Stimulated activated naive CD4-positive, alpha-beta T cell treated with Interleukin-2 at 50 U/mL for 16 hours (primary cell): ENCODE measurements at regions not wholly inside any gene's neighbourhood (a gene's known extent, or its start where the extent isn't known, plus 50 kb on each side); places are given as distances from the start of the nearest gene placed in this dataset.
"Not testable (repeated sequence)": the region's sequence is repeated elsewhere in the genome, so short reads cannot be mapped to it uniquely, and the experiment has no call there.

Experiments
- DNase-seq: peaks from one replicate; lab custom pipeline; 2025; lab: John Stamatoyannopoulos, UW

DNA sequence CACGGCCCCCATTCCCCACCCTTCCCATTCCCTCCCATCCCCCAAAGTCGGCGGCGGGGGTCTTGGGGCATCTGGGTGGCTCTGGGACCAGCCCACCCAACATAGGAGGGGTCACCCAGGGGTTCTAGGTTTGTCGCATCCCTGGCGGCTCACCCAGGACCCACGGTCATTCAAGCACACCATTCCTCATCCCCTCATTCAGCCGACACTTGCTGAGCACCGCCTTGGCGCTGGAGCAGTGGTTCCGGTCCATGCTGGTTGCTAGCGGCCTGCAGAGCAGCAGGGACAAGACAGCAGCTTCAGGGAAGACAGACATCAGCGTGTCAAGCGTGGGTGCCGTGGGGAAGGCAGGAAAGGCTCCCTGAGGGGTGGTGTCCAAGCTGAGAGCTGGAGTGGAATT lies 50.5 kb upstream of the OTOS start:
- no peak for DNase-seq

DNA sequence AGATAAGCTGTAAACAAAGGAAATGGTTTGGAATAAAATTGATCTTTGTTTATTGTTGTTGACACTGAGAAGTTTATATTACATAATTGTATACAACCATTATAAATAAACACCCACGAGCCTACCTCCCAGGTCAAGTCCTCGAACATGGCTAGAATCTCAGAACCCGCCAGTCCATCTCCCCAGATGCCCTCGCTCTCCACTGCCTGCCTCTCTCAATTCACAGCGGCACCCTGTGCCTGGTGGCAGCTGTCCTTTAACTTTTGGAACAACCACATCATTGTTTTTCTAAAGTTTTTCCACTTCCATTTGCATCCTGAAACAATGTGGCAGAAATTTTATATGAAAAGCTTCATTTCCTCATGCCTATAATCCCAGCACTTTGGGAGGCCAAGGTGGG lies 52.2 kb upstream of the OTOS start:
- no peak for DNase-seq

DNA sequence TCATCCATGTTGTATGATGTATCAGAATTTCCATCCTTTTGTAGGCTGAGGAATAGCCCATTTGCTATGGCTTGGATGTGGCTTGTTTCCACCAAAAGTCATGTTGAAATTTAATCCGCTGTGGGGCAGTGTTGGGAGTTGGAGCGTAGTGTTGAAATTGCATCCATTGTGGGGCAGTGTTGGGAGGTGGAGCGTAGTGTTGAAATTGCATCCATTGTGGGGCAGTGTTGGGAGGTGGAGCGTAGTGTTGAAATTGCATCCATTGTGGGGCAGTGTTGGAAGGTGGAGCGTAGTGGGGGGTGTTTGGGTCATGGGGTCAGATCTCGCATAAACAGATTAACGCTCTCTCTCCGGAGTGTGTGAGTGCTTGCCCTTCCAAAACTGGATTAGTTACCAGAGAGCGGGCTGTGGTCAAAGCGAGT lies 53.9 kb upstream of the OTOS start:
- not testable (repeated sequence) for DNase-seq

DNA sequence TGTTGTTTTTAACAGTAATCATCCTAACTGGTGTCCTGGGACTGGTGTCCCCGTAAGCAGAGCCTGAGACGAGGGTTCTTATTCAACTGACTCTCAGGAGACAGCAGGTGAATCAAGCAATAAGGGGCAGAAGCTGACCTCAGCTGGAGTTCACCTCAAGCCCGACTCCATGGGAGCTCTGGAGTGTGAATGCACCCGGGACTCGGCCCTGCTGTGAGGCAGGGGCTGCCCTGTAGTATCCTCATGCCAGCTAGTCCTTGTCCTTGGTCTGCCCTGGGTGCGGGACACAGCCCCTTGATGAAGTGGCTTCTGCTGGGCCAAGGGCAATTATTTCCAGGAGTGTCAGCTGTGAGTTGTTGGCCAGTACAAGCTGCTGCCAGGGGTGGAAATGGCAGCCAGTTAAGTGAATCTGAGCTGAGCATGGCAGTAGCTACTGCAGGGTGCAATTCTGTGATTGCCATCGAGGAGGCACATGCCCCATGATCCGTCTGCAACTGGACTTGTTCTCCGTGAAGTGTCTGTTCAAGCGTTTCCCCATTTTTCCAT lies 54.9 kb upstream of the OTOS start:
- DNase-seq = no peak

DNA sequence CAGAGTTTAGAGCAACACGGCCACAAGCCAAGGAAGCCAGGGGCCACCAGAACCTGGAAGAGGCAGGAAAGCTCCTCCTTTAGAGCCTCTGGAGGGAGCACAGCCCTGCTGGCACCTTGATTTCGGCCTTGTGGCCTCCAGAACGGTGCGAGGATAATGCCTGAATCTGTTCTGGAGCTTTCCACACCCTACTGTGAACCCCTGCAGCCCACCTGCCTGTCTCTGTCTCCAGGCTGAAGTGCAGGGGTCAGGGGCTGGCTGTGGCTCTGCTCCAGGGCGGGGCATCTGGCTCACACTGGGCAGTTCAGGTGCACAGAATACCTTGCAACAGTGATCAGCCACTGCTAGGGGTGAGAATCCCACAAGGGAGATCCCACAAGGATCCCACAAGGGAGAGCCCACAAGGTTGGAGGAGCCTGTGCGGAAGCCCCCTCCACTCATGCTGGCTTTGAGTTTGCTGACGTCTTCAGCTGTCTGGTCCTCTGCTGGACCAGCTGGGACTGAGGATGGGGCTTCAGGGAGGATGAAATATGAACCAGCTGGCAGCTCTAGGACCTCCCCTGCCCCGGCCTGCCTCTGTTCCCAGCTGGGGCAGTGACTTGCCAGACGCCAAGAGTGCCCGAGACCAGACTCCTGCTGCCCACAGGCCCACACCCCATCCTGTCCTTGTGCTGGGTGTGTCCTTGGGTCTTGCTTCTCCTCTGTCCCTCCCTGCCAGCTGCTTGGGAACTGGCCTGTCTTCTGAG lies 56.4 kb upstream of the OTOS start:
- DNase-seq = no peak

DNA sequence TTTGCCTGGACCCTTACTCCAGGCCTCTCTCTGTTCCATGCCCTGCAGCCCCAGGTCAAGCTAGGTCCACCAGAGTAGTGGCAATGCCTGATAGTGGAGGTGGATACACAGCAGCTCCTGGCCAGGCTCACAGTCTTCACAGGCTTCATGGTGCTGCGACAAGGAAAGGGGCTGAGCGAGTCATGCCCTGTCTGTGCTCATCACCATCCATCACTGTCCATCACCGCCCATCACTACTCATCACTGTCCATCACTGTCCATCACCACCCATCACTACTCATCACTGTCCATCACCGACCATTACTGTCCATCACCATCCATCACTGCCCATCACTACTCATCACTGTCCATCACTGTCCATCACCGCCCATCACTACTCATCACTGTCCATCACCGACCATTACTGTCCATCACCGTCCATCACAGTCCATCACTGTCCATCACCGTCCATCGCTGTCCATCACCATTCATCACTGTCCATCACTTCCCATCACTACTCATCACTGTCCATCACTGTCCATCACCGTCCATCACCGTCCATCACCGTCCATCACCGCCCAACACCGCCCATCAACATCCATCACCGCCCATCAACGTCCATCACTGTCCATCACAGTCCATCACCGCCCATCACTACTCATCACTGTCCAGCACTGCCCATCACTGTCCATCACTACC lies 57.1 kb upstream of the OTOS start:
- DNase-seq = no peak

DNA sequence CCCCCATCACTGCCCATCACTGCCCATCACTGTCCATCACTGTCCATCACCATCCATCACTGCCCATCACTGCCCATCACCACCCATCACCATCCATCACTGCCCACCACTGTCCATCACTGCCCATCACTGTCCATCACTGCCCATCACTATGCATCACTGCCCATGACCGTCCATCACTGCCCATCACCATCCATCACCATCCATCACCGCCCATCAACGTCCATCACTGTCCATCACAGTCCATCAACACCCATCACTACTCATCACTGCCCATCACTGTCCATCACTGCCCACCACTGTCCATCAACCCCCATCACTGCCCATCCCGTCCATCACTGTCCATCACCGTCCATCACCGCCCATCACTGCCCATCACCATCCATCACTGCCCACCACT lies 57.8 kb upstream of the OTOS start:
- DNase-seq = no peak

DNA sequence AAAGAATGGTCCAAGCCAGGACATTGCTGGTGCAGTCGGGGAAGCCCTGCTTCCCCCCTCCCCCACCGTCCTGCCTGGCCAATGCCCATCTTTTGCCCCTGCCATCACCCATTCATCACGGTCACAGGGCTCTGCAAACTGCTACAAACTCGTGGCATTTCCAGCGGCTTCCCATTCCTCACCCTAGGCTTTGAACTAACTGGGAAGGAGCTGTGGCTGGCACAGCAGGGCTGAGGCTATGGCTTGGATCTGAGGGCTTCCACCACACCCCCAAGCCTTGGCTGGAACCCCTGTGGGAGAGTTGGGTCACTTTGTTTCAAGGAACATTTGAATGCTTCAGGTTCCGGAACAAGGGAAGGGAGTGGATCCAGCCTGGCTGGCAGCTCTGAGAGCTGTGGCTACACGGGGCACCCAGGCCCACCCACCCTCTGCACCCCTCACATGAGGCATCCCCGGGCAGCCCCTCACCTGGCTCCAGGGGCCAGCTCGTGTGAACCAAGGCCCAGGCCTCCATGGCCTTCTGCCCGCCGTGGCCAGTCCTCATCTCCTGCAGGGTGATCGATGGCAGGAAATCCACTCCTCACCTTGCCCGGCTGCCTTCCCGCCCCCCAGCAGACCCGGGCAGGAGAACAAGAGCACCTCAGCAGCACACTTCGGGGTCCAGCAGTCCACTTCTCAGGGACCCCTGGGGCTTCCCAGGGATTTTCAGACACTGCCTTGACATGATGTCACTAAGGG lies 58.8 kb upstream of the OTOS start:
- no peak for DNase-seq

DNA sequence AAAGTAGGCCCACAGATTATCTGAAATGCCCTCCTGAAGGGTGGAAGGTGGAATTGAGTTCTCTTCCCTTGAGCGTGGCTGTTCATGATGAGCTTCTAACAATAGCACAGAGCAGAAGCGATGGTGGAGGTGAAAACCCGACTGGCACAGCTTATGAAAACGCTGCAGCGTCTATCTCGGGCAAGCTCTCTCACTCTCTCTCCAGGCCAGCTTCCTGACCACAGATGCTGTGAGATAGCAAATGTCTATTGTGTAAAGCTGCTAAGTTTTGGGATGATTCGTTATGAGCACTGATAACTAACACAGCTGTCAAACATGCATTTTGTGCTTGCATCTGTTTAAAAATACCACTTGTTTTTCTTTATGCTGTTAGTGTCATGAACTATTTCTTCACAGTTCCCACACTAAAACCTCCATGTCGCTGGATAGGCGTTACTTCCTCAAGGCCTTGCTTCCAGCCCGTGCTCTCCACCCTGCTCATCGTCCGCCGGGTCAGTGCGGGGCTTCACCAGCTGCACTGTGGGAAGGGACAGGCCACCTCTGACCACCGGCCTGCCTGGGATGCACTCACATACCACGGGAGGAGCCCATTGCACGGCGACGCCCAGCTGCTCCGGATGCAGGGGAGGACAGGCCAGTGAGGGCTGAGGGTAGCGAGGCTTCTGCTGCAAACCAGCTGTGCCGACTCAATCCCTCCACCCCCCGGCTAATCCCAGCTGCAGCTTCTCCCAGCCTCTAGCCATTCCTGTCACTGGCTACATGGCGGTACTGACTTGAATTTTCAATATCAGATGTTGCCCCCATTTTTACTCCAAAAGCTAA lies 60.0 kb upstream of the OTOS start:
- no peak for DNase-seq

DNA sequence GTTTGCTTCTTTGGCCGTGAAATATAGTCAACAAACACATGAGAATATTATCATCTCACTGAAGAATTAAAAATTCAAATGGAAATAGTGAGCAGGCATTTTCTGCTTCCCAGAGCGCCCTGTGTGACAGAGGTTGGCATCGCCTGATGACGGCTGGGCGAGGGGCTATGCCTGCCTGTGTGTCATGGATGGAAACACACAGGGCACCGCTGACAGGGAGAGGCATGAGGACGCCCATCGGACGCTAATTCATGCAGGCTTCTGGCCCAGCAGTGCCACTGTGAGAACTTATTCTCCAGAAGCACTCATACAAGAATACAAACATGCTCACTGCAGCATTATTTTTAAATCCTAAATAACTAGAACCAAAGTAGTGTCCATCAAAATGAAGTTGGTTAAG lies 61.4 kb upstream of the OTOS start:
- DNase-seq = no peak

DNA sequence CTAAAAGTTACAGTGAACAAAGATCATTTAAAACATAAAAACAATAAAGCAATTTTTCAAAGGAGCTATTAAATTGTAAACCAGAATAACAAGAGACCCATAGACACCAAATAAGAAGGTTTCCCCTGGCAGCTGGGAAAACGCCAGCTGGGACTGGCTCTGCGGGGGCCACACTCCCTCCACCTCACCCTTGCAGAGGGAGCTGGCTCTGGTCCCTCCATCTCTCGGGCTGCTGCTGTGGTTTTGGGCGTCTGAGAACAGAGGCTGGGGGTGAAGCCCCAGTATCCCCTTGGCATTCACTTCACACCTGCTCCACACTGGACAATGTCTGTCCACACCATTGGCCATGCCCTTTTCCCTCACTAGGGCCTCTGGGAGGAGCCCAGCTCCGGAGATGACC lies 62.1 kb upstream of the OTOS start:
- DNase-seq = no peak

DNA sequence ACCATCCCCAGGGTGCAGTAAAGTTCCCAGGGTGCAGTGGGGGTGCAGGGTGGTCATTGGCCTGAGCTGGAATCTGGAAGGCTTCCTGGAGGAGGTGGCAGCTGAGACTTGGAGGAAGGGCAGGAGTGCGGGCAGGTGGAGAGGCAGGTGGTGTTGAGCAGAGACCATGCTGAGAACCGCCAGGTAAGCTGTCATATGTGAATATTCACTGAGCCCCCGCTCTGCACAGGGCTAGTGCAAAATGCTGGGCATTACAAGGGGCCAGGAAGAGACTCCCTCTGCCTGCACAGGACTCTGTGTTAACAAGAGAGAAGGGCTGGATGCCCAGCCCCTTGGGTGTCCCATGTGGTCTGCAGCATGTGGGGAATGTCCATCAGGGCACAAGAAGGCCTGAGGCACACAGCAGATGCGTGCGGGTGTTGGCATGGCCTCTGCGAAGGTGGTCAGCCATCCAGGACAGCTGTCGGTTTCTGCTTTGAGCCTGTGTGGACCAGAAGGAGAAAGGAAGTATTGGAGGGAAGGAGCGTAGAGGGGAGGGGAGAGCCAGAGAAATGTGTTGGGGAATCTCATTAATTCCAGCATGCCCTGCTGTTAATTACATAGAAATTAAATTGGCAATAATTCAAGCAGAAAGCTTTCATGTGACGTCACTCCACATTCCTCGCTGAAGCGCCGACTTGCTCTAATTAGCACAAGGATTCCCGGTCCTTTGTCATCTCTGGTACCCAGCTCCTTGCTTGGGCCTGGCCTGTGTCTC lies 62.8 kb upstream of the OTOS start:
- no peak for DNase-seq

DNA sequence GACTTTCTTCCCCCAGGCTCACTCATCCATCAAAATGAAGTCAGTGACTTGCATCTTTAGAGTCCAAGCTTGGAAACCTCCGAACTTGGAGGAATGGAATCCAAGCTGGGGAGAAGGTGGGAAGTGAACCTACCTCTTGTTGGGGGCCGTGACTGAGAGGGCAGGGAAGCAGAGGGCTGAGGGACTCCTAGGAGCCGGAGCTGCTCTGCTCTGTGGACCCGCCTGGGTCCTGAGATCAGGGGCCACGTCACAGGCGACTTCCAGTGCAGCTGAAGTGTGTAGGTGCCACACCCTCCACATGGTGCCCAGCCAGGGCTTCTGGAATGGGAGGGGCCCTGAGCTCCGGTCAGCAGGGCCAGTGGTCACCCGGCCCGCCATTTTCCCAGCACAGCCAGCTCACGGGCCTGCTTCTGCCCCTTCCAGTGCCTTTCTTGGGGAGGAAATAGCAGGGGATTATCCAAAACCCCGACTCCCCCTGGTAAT lies 63.4 kb upstream of the OTOS start:
- no peak for DNase-seq

DNA sequence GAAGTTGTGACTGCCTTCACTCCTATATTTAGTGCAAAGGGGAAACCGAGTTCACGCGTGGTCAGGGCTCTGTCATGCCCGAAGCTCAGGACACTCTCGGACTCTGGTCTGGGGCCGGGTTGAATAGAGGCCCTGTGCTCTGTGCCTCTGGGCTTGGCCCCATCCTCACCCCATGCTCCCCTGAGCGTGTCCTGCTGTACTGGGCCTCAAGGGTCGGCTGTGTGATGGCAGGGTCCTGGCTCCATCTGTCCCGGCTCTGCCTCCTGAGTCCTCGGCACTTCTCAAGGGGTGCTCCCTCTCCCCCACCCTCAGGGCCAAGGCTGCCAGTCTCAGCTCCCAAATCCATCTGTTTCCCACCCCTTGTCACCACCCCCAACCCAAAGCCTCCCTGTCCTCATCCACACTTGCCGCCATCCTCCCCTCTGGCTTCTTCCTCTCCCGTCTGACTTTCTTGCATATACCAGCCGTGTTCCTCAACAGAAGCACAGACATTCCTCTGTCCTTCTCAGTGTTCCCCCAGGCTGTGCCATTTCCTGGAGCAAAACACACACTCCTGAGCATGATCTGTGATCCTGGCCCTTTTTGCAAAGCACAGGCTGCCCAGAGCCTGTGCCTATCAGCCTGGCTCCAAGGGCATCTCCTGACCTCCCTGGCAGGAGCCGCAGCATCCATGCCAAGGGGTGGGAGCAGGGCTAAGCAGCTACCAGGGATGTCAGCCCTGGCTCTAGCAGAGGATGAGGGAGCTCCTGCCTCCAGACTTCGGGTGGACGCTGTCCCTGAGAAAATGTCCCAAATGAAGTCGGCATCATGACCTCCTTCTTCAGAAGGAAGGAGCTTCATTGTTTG lies 64.2 kb upstream of the OTOS start:
- no peak for DNase-seq

DNA sequence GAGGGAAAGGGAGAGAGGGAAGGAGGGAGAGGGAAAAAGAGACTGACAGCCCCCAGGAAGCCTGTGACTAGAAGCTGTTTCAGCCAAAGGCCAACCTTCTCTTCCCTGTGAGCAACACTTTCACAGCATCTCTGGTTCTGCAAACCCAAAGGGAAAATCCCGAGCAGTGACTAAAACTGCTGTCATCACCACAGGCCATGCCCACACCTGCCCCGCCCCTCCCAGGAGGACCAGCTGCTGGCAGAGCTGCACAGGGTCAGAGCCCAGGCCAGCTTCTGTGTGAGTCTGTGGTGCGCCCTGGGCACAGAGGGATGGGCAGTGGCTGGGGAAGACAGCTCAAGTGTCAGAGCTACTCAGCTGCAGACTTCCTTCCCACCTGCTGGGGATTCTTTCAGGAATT lies 64.9 kb upstream of the OTOS start:
- DNase-seq = peak; percentile 44

DNA sequence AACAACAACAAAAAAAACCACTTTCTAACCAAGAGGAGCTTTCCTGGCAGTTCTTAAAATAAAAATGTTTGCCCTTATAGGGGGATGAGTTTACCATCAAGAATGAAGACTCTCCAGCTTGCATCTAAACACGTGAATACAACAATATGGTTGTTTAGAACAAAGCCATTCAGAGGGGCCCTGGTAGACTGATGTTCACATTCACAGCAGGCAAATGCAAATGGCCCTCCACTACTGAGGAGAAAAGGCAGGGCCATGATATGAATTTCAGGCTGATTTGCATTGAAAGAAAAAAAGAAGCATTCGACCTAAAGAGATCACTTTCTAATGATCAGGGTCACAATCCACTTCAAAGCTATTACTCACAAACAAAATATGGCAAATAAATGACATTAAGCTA lies 65.3 kb upstream of the OTOS start:
- no peak for DNase-seq

DNA sequence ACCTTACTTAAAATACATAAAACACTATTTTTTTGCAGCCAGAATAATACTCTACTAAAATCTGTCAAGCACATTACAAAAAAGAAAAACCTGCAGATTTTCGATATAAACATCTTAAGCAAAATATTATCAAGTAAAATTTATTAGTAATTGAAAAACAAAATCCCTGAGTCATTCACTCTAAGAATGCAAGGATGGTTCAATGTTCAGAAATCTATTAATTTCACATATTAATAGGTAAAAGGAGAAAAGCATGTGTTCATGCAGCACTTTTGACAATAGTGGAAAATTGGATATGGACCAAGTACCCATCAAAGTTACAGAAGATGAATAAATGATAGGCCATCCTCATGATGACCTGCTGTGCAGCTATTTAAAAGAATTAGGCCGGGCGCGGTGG lies 66.2 kb upstream of the OTOS start:
- no peak for DNase-seq

DNA sequence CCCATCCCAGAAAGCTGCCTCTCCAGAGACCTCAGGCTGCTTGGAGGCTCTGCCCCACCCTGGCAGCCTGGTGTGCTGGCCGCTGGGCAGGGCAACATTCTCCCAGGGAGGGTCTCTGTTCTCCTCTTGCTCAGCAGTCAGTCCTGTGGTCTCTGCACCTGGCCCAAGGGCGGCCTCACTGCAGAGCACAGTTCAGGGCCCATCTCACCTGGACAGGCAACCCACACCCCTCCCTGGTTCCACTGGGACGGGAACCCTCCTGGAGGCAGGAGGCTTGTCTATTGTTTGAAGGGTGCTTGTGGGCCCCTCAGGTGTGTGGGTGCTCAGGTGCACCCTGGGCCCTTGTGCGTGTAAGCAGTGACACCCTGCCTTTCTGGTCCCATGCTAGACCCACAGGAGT lies 67.2 kb upstream of the OTOS start:
- DNase-seq = no peak

DNA sequence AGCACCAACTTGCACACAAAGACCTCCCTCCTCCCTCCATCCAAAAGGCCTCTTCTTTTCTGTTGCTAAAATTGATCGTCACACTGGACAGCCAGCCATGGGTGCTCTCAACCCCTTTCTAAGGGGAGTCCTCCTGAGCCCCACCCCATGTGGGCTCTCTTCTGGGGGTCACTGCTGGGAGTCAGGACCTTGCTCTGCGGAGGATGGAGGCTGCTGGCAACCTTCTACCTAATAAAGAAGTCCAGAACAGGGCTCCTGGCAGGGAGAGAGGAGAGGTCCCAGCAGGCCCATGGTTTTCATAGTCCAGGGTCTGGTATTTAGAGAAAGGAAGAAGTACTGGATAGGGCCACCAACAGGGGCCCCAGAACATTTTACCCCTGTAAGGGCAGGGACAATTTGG lies 67.6 kb upstream of the OTOS start:
- no peak for DNase-seq

DNA sequence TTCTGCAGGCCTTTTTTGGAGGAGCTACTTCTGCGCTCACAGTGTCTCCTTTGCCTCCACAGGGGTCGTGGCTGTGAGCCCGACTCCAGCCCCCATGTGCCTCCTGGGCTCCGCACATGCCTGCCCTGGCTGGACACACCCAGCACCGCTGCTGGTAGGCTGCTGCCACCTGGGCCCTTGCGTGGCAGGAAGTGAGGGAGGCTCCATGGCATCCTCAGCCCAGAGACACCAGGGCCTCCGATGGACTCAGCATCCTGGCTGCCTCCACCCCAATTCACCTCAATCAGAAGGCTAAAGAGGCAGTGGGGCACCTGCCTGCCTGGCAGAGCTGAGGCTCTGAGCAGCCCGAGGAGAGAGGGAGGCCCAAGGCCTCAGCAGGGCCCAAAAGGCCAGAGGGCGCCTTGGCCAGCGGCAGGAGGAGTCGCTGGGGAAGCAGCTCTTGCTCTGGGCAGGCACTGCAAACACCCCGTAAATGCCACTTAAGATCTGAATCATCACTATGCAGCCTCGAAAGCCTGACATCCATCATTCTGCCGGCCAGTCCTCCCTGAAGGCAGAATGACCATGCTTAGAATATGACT lies 68.3 kb upstream of the OTOS start:
- no peak for DNase-seq
